Suprapubic skin (tissue), 4 donors: ENCODE measurements at regions not wholly inside any gene's neighbourhood (a gene's known extent, or its start where the extent isn't known, plus 50 kb on each side); places are given as distances from the start of the nearest gene placed in this dataset.

Experiments used
- EP300 ChIP-seq: sonication (generic); formaldehyde crosslinking; IDR thresholded peaks from one replicate; pipeline ENCODE4 v1.6.1; 2017; ENCODE audit warnings: antibody characterized with exemption
- POLR2AphosphoS5 ChIP-seq, 3 donors: sonication (generic); formaldehyde crosslinking; IDR thresholded peaks; one replicate each; pipeline ENCODE4 v1.6.1; 2017; ENCODE audit warnings: antibody characterized with exemption in 3 of 3
- TF ChIP-seq, protein P1 (sequence below), 2 donors: fragments of 200-600 bp in 1 of 2; fragments of 450-650 bp in 1 of 2; sonication (generic) in 1 of 2; IDR thresholded peaks; one replicate each; pipeline ENCODE4 v1.5.1; 2016 to 2019; ENCODE audit warnings: antibody characterized with exemption in 2 of 2, mild to moderate bottlenecking in 1 of 2, moderate library complexity in 1 of 2

DNA sequence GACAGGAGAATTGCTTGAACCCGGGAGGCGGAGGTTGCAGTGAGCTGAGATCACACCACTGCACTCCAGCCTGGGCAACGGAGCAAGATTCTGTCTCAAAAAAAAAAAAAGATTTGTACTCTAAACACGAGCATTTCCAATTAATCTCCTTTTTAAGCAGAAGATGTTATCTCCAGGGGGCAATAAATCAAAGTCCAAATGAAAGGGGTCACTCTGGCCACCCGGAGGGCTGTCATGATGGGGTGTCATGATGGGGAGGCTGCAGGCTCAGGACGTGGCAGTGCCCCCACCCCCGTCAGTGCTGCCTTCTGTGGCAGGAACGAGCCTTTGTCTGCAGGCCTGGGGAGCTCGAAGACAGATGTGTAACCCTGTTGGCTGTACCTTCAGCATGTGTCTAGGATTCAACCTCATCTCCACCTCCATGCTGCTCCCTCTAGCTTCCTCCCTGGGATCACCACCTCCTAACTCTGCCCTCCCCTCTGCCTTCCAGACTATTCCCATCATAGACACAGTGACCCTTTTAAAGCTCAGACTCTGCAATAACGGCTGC lies 76.9 kb upstream of the YWHAQ start:
- no peak for TF ChIP-seq POLR2AphosphoS5 (IDR thresholded peaks at IDR 0.05)
- TF ChIP-seq, protein P1, sequence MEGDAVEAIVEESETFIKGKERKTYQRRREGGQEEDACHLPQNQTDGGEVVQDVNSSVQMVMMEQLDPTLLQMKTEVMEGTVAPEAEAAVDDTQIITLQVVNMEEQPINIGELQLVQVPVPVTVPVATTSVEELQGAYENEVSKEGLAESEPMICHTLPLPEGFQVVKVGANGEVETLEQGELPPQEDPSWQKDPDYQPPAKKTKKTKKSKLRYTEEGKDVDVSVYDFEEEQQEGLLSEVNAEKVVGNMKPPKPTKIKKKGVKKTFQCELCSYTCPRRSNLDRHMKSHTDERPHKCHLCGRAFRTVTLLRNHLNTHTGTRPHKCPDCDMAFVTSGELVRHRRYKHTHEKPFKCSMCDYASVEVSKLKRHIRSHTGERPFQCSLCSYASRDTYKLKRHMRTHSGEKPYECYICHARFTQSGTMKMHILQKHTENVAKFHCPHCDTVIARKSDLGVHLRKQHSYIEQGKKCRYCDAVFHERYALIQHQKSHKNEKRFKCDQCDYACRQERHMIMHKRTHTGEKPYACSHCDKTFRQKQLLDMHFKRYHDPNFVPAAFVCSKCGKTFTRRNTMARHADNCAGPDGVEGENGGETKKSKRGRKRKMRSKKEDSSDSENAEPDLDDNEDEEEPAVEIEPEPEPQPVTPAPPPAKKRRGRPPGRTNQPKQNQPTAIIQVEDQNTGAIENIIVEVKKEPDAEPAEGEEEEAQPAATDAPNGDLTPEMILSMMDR (IDR thresholded peaks at IDR 0.05) = no peak
- TF ChIP-seq EP300 = no peak
